Hepatocyte (in vitro differentiated cells): ENCODE measurements at regions not wholly inside any gene's neighbourhood (a gene's known extent, or its start where the extent isn't known, plus 50 kb on each side); places are given as distances from the start of the nearest gene placed in this dataset.

Experiments used
- DNase-seq: peaks from one replicate; pipeline ENCODE4 v3.0.0-alpha.2; 2016; ENCODE audit warnings: low spot score
- H2AFZ ChIP-seq: fragments of 200-600 bp; sonication (generic); 2 replicates; pipeline ENCODE4 v1.6.0; 2016; ENCODE audit warnings: antibody characterized with exemption, mild to moderate bottlenecking
- H3K27ac ChIP-seq: fragments of 200-600 bp; sonication (generic); 2 replicates; pipeline ENCODE4 v1.5.1; 2016; ENCODE audit warnings: mild to moderate bottlenecking
- H3K27me3 ChIP-seq: fragments of 200-600 bp; sonication (generic); 2 replicates; pipeline ENCODE4 v1.6.1; 2016
- H3K36me3 ChIP-seq: fragments of 200-600 bp; sonication (generic); replicated peaks from 2 replicates; pipeline ENCODE4 v1.5.1; 2016; ENCODE audit warnings: low read depth; ENCODE audit not compliant: insufficient read depth
- H3K4me1 ChIP-seq: fragments of 200-600 bp; sonication (generic); 2 replicates; pipeline ENCODE4 v1.5.1; 2016; ENCODE audit warnings: mild to moderate bottlenecking, moderate library complexity; ENCODE audit not compliant: insufficient read depth
- H3K4me2 ChIP-seq: fragments of 200-600 bp; sonication (generic); 2 replicates; pipeline ENCODE4 v1.6.0; 2016
- H3K4me3 ChIP-seq: fragments of 200-600 bp; sonication (generic); 2 replicates; pipeline ENCODE4 v1.5.1; 2016; ENCODE audit warnings: mild to moderate bottlenecking
- H3K79me2 ChIP-seq: fragments of 200-600 bp; sonication (generic); 2 replicates; pipeline ENCODE4 v1.6.0; 2017; ENCODE audit warnings: mild to moderate bottlenecking
- H3K9me2 ChIP-seq: fragments of 200-600 bp; sonication (generic); replicated peaks from 2 replicates; pipeline ENCODE4 v1.6.0; 2017; ENCODE audit warnings: mild to moderate bottlenecking; ENCODE audit not compliant: insufficient read depth
- H3K9me3 ChIP-seq: fragments of 200-600 bp; sonication (generic); 2 replicates; pipeline ENCODE4 v1.5.1; 2016; ENCODE audit warnings: low read depth, mild to moderate bottlenecking
- H4K20me1 ChIP-seq: fragments of 200-600 bp; sonication (generic); 2 replicates; pipeline ENCODE4 v1.6.0; 2016; ENCODE audit warnings: mild to moderate bottlenecking; ENCODE audit not compliant: insufficient read depth, poor library complexity, severe bottlenecking
- CTCF ChIP-seq: fragments of 200-600 bp; sonication (generic); IDR thresholded peaks from 2 replicates; pipeline ENCODE4 v1.5.1; 2016; ENCODE audit warnings: antibody characterized with exemption, mild to moderate bottlenecking; ENCODE audit not compliant: poor library complexity
- EZH2 ChIP-seq: fragments of 200-600 bp; sonication (generic); IDR thresholded peaks from 2 replicates; pipeline ENCODE4 v1.6.1; 2016; ENCODE audit warnings: antibody characterized with exemption, mild to moderate bottlenecking, borderline replicate concordance
- EZH2phosphoT487 ChIP-seq: fragments of 200-600 bp; sonication (generic); IDR thresholded peaks from one replicate; pipeline ENCODE4 v1.6.1; 2018; ENCODE audit warnings: antibody characterized with exemption, mild to moderate bottlenecking, low read depth, moderate library complexity; ENCODE audit not compliant: unreplicated experiment, severe bottlenecking
- WGBS: methylation state at CpG from one replicate; pipeline ENCODE4 v1.1.6; 2016; ENCODE audit warnings: low lambda C conversion rate; ENCODE audit errors: missing lambda C conversion rate; 5-methylcytosine and 5-hydroxymethylcytosine counted together

GRCh38 chr20:60837173-60837770 is 414.8 kb upstream of the CDH4 start:
- H2AFZ ChIP-seq = no peak overlapping the region
- H3K4me2 ChIP-seq = no peak overlapping the region
- H4K20me1 ChIP-seq = no peaks in the 10 kb centered on the region
- H3K36me3 ChIP-seq = no peaks in the 10 kb centered on the region
- no peaks in the 10 kb centered on the region for H3K79me2 ChIP-seq
- H3K9me2 ChIP-seq = no peaks in the 10 kb centered on the region
- no peaks in the 10 kb centered on the region for H3K9me3 ChIP-seq
- WGBS = 43% methylated on average over 3 of the region's 3 CpGs
- no peaks in the 10 kb centered on the region for H3K4me1 ChIP-seq
- TF ChIP-seq CTCF = no peak
- TF ChIP-seq EZH2 = no peak
- TF ChIP-seq EZH2phosphoT487 = no peak
- H3K4me3 ChIP-seq = no peak overlapping the region
- H3K27me3 ChIP-seq = peaks cover 6% of the 10 kb centered on the region
- H3K27ac ChIP-seq = no peak overlapping the region
- DNase-seq = no peak

GRCh38 chr20:60838297-60838696 is 413.8 kb upstream of the CDH4 start:
- H3K27me3 ChIP-seq = peaks cover 6% of the 10 kb centered on the region
- TF ChIP-seq CTCF = no peak
- TF ChIP-seq EZH2phosphoT487 = no peak
- TF ChIP-seq EZH2 = no peak
- no peak overlapping the region for H2AFZ ChIP-seq
- no peak overlapping the region for H3K4me2 ChIP-seq
- H3K4me1 ChIP-seq = no peaks in the 10 kb centered on the region
- no peak overlapping the region for H3K27ac ChIP-seq
- 80% methylated on average over 3 of the region's 3 CpGs for WGBS
- no peaks in the 10 kb centered on the region for H3K79me2 ChIP-seq
- no peaks in the 10 kb centered on the region for H3K9me2 ChIP-seq
- no peaks in the 10 kb centered on the region for H3K9me3 ChIP-seq
- no peak for DNase-seq
- H3K36me3 ChIP-seq = no peaks in the 10 kb centered on the region
- no peaks in the 10 kb centered on the region for H4K20me1 ChIP-seq
- H3K4me3 ChIP-seq = no peak overlapping the region

- H3K27ac ChIP-seq = no peak overlapping the region
Measured at GRCh38 chr20:60840971-60841370, 411.1 kb upstream of the CDH4 start.

More at GRCh38 chr20:60840971-60841370, 411.1 kb upstream of the CDH4 start:
- TF ChIP-seq CTCF (no peak), EZH2 (no peak), EZH2phosphoT487 (no peak)
- H3K9me3 ChIP-seq = no peaks in the 10 kb centered on the region
- H3K4me1 ChIP-seq = no peaks in the 10 kb centered on the region
- no peak overlapping the region for H2AFZ ChIP-seq
- H3K9me2 ChIP-seq = no peaks in the 10 kb centered on the region
- no peaks in the 10 kb centered on the region for H3K27me3 ChIP-seq
- no peaks in the 10 kb centered on the region for H3K36me3 ChIP-seq
- no peak overlapping the region for H3K4me2 ChIP-seq
- DNase-seq = no peak
- H4K20me1 ChIP-seq = no peaks in the 10 kb centered on the region
- 80% methylated on average over 3 of the region's 3 CpGs for WGBS
- no peaks in the 10 kb centered on the region for H3K79me2 ChIP-seq
- no peak overlapping the region for H3K4me3 ChIP-seq
